GM18868 (cell line): ENCODE measurements at regions not wholly inside any gene's neighbourhood (a gene's known extent, or its start where the extent isn't known, plus 50 kb on each side); places are given as distances from the start of the nearest gene placed in this dataset.

Experiments used
- ATAC-seq: cut with Tn5 transposase; IDR thresholded peaks from one replicate; pipeline ENCODE4 v1.9.1; 2021; ENCODE audit warnings: mild to moderate bottlenecking, moderate library complexity; ENCODE audit not compliant: unreplicated experiment

GRCh38 chr13:91169321-91170050 lies 178.0 kb upstream of the MIR17HG start:
- ATAC-seq: no peak

- no peak for ATAC-seq
Measured at GRCh38 chr13:91172160-91172559, 175.3 kb upstream of the MIR17HG start.

GRCh38 chr13:91174886-91175501 lies 172.5 kb upstream of the MIR17HG start:
- no peak for ATAC-seq

- ATAC-seq: no peak
Measured at GRCh38 chr13:91178099-91178498, 169.4 kb upstream of the MIR17HG start.

GRCh38 chr13:91181892-91182291 lies 165.6 kb upstream of the MIR17HG start:
- ATAC-seq: no peak

GRCh38 chr13:91184244-91184926 lies 163.1 kb upstream of the MIR17HG start:
- no peak for ATAC-seq

GRCh38 chr13:91185294-91185863 lies 162.1 kb upstream of the MIR17HG start:
- no peak for ATAC-seq

- no peak for ATAC-seq
Measured at GRCh38 chr13:91187522-91187921, 160.0 kb upstream of the MIR17HG start.

GRCh38 chr13:91189506-91189905 lies 158.0 kb upstream of the MIR17HG start:
- ATAC-seq: no peak

GRCh38 chr13:91193358-91193757 lies 154.1 kb upstream of the MIR17HG start:
- ATAC-seq: no peak

GRCh38 chr13:91195789-91196188 lies 151.7 kb upstream of the MIR17HG start:
- no peak for ATAC-seq

GRCh38 chr13:91196958-91197357 lies 150.5 kb upstream of the MIR17HG start:
- ATAC-seq: no peak

GRCh38 chr13:91199866-91200265 lies 147.6 kb upstream of the MIR17HG start:
- ATAC-seq: no peak

- ATAC-seq: no peak
Measured at GRCh38 chr13:91200486-91200885, 147.0 kb upstream of the MIR17HG start.

- no peak for ATAC-seq
Measured at GRCh38 chr13:91203430-91203829, 144.1 kb upstream of the MIR17HG start.

GRCh38 chr13:91207261-91207660 lies 140.2 kb upstream of the MIR17HG start:
- no peak for ATAC-seq

GRCh38 chr13:91211510-91211909 lies 136.0 kb upstream of the MIR17HG start:
- ATAC-seq: no peak

- no peak for ATAC-seq
Measured at GRCh38 chr13:91212231-91212630, 135.3 kb upstream of the MIR17HG start.

- ATAC-seq: no peak
Measured at GRCh38 chr13:91214031-91214430, 133.5 kb upstream of the MIR17HG start.

GRCh38 chr13:91216928-91217700 lies 130.4 kb upstream of the MIR17HG start:
- no peak for ATAC-seq

- no peak for ATAC-seq
Measured at GRCh38 chr13:91219201-91219600, 128.3 kb upstream of the MIR17HG start.
